NB4 (cell line): ENCODE measurements at regions not wholly inside any gene's neighbourhood (a gene's known extent, or its start where the extent isn't known, plus 50 kb on each side); places are given as distances from the start of the nearest gene placed in this dataset.

Experiments
- DNase-seq: peaks from one replicate; pipeline ENCODE4 v3.0.0; 2010; ENCODE audit warnings: low read depth
- H3K4me3 ChIP-seq: one replicate; pipeline ENCODE4 v1.5.1; 2011; ENCODE audit warnings: mild to moderate bottlenecking, low read depth, low read length, moderate library complexity
- MAX ChIP-seq: IDR thresholded peaks from 2 replicates; pipeline ENCODE4 v1.6.1; 2011; ENCODE audit warnings: low read depth, low read length
- MYC ChIP-seq: IDR thresholded peaks from 2 replicates; pipeline ENCODE4 v1.6.1; 2011; ENCODE audit warnings: low read depth, low read length
- POLR2A ChIP-seq: IDR thresholded peaks from 2 replicates; pipeline ENCODE4 v1.6.1; 2011; ENCODE audit warnings: mild to moderate bottlenecking; ENCODE audit not compliant: insufficient read length; ENCODE audit errors: extremely low read depth
- TF ChIP-seq, protein P1 (sequence below): IDR thresholded peaks from one replicate; pipeline ENCODE4 v1.5.1; 2012; ENCODE audit warnings: low read depth, low read length

- DNase-seq, result peak; percentile 4
- H3K4me3 ChIP-seq, result no peak overlapping the region
- TF ChIP-seq, protein P1, sequence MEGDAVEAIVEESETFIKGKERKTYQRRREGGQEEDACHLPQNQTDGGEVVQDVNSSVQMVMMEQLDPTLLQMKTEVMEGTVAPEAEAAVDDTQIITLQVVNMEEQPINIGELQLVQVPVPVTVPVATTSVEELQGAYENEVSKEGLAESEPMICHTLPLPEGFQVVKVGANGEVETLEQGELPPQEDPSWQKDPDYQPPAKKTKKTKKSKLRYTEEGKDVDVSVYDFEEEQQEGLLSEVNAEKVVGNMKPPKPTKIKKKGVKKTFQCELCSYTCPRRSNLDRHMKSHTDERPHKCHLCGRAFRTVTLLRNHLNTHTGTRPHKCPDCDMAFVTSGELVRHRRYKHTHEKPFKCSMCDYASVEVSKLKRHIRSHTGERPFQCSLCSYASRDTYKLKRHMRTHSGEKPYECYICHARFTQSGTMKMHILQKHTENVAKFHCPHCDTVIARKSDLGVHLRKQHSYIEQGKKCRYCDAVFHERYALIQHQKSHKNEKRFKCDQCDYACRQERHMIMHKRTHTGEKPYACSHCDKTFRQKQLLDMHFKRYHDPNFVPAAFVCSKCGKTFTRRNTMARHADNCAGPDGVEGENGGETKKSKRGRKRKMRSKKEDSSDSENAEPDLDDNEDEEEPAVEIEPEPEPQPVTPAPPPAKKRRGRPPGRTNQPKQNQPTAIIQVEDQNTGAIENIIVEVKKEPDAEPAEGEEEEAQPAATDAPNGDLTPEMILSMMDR, result no peak
- TF ChIP-seq MAX (no peak), POLR2A (no peak), MYC (no peak)
Measured at GRCh38 chr20:8082025-8082424, 50.0 kb upstream of the PLCB1 start.
